AG04450 (cell line): ENCODE measurements at regions not wholly inside any gene's neighbourhood (a gene's known extent, or its start where the extent isn't known, plus 50 kb on each side); places are given as distances from the start of the nearest gene placed in this dataset.

Source experiments
- CTCF ChIA-PET: fragments of 300-600, 350-600 bp; formaldehyde crosslinking; extraction: SDS; loops from one replicate; lab custom pipeline; 2022; ENCODE audit warnings: antibody characterized with exemption, inconsistent platforms; lab: Charles Lee
- POLR2A ChIA-PET: fragments of 350-600 bp; formaldehyde crosslinking; extraction: SDS; loops from one replicate; lab custom pipeline; 2021; ENCODE audit warnings: antibody characterized with exemption, inconsistent platforms; lab: Yijun Ruan, JAX
- DNase-seq: peaks from one replicate; pipeline ENCODE4 v3.0.0-alpha.2; 2011; ENCODE audit warnings: low read depth, low spot score
- H3K27ac ChIP-seq: one replicate; pipeline ENCODE4 v1.5.1; 2012; ENCODE audit warnings: low read depth, low read length, control low read depth
- H3K27me3 ChIP-seq: one replicate; pipeline ENCODE4 v1.6.0; 2012; ENCODE audit warnings: low read length; ENCODE audit not compliant: control insufficient read depth, insufficient read depth
- H3K4me3 ChIP-seq: 2 replicates; pipeline ENCODE4 v1.5.1; 2011; ENCODE audit warnings: mild to moderate bottlenecking, low read depth, low read length, control low read depth
- H3K9me3 ChIP-seq: 2 replicates; pipeline ENCODE4 v1.5.1; 2012; ENCODE audit warnings: low read length; ENCODE audit not compliant: control insufficient read depth, insufficient read depth
- CTCF ChIP-seq: IDR thresholded peaks from 2 replicates; pipeline ENCODE4 v1.5.1; 2011; ENCODE audit warnings: low read depth, low read length, control low read depth, inconsistent platforms

GRCh38 chr5:146948666-146949065 lies 70.1 kb upstream of the PPP2R2B start:
- no peak for DNase-seq
- ChIA-PET CTCF (interaction anchor here (1.3 kb wide), 1 partner anchor 17 kb away, joined by 4 read pairs; no protein-coding TSS in a partner anchor), POLR2A (no interaction called here)
- Histone ChIP-seq H3K4me3 (no peak overlapping the region), H3K9me3 (no peaks in the 10 kb centered on the region), H3K27me3 (no peaks in the 10 kb centered on the region), H3K27ac (no peak overlapping the region)
- TF ChIP-seq CTCF = no peak

GRCh38 chr5:146952168-146952567 lies 73.6 kb upstream of the PPP2R2B start:
- Histone ChIP-seq H3K27ac (no peak overlapping the region), H3K9me3 (no peaks in the 10 kb centered on the region), H3K4me3 (no peak overlapping the region), H3K27me3 (no peaks in the 10 kb centered on the region)
- POLR2A ChIA-PET = interaction anchor here (0.6 kb wide), 1 partner anchor 114 kb away, joined by 4 read pairs; no protein-coding TSS in a partner anchor
- no peak for DNase-seq
- CTCF ChIA-PET = interaction anchor here (0.6 to 1.5 kb wide), 3 partner anchors 14 to 253 kb away, joined by 3 to 5 read pairs (median 3); no protein-coding TSS in a partner anchor
- no peak for TF ChIP-seq CTCF

- TF ChIP-seq CTCF = no peak
- no peak overlapping the region for H3K4me3 ChIP-seq
- ChIA-PET CTCF (interaction anchor here (1.8 kb wide), 1 partner anchor 10 kb away, joined by 7 read pairs; no protein-coding TSS in a partner anchor), POLR2A (no interaction called here)
- no peaks in the 10 kb centered on the region for H3K27me3 ChIP-seq
- no peaks in the 10 kb centered on the region for H3K9me3 ChIP-seq
- no peak overlapping the region for H3K27ac ChIP-seq
- DNase-seq = no peak
Measured at GRCh38 chr5:146956217-146956616, 77.7 kb upstream of the PPP2R2B start.

- Histone ChIP-seq H3K9me3 (no peaks in the 10 kb centered on the region), H3K27ac (no peak overlapping the region), H3K4me3 (no peak overlapping the region), H3K27me3 (no peaks in the 10 kb centered on the region)
- TF ChIP-seq CTCF = no peak
- ChIA-PET POLR2A (no interaction called here), CTCF (interaction anchor here (1.2 kb wide), 1 partner anchor 417 kb away, joined by 3 read pairs; no protein-coding TSS in a partner anchor)
- DNase-seq = no peak
Measured at GRCh38 chr5:146959360-146959759, 80.8 kb upstream of the PPP2R2B start.

- ChIA-PET CTCF (interaction anchor here (1.3 to 8.6 kb wide), 3 partner anchors 420 to 430 kb away, joined by 6 to 140 read pairs (median 7); no protein-coding TSS in a partner anchor), POLR2A (interaction anchor here (0.7 kb wide), 1 partner anchor 328 kb away, joined by 3 read pairs; no protein-coding TSS in a partner anchor)
- Histone ChIP-seq H3K27me3 (no peaks in the 10 kb centered on the region), H3K27ac (no peak overlapping the region), H3K4me3 (no peak overlapping the region), H3K9me3 (no peaks in the 10 kb centered on the region)
- TF ChIP-seq CTCF = no peak
- DNase-seq = no peak
Measured at GRCh38 chr5:146962801-146963355, 84.3 kb upstream of the PPP2R2B start.
